WTC11 (cell line): ENCODE measurements at regions not wholly inside any gene's neighbourhood (a gene's known extent, or its start where the extent isn't known, plus 50 kb on each side); places are given as distances from the start of the nearest gene placed in this dataset.

Experiments used
- ATAC-seq: fragments of 200-7000 bp; cut with Tn5 transposase; 2 replicates; pipeline ENCODE4 v1.10.0; 2021; ENCODE audit warnings: mild to moderate bottlenecking, moderate library complexity
- CTCF ChIA-PET: fragments of 300-600 bp; sonication (Branson Sonifier 250); formaldehyde crosslinking; loops from one replicate; lab custom pipeline; 2021; ENCODE audit warnings: antibody characterized with exemption; lab: Charles Lee
- POLR2A ChIA-PET: fragments of 350-600 bp; sonication (Branson Sonifier 250); formaldehyde crosslinking; loops from one replicate; lab custom pipeline; 2021; ENCODE audit warnings: antibody characterized with exemption; lab: Charles Lee
- DNase-seq: peaks from one replicate; pipeline ENCODE4 v3.0.0; 2021; ENCODE audit warnings: low spot score
- H3K27ac Mint-ChIP-seq: 2 replicates; pipeline ENCODE4 v1.8.0; 2021; ENCODE audit warnings: mixed read lengths
- H3K27me3 Mint-ChIP-seq: 2 replicates; pipeline ENCODE4 v1.8.0; 2021; ENCODE audit warnings: low read depth, mild to moderate bottlenecking, moderate library complexity, mixed read lengths
- H3K36me3 Mint-ChIP-seq: 2 replicates; pipeline ENCODE4 v1.8.0; 2021; ENCODE audit warnings: mixed read lengths
- H3K4me1 Mint-ChIP-seq: 2 replicates; pipeline ENCODE4 v1.8.0; 2022; ENCODE audit warnings: mixed read lengths
- H3K4me3 Mint-ChIP-seq: 2 replicates; pipeline ENCODE4 v1.8.0; 2021; ENCODE audit warnings: mild to moderate bottlenecking, moderate library complexity, mixed read lengths
- H3K9me3 Mint-ChIP-seq: 2 replicates; pipeline ENCODE4 v1.8.0; 2021; ENCODE audit warnings: mixed read lengths
- ATF1 ChIP-seq: sonication (generic); formaldehyde crosslinking; IDR thresholded peaks from 2 replicates; pipeline ENCODE4 v1.8.1; 2023; ENCODE audit warnings: mild to moderate bottlenecking, moderate library complexity, missing genetic modification reagents
- CBFB ChIP-seq: sonication (generic); formaldehyde crosslinking; IDR thresholded peaks from 2 replicates; pipeline ENCODE4 v1.8.1; 2022; ENCODE audit warnings: mild to moderate bottlenecking, low read depth, missing genetic modification reagents
- EMX1 ChIP-seq: fragments of 250-450 bp; sonication (Bioruptor Pico); IDR thresholded peaks from 2 replicates; pipeline ENCODE4 v1.8.0; 2021; ENCODE audit warnings: mild to moderate bottlenecking
- ETV6 ChIP-seq: sonication (generic); formaldehyde crosslinking; IDR thresholded peaks from 2 replicates; pipeline ENCODE4 v1.8.1; 2022; ENCODE audit warnings: mild to moderate bottlenecking, missing genetic modification reagents
- FOXP1 ChIP-seq: sonication (generic); formaldehyde crosslinking; IDR thresholded peaks from 2 replicates; pipeline ENCODE4 v1.8.0; 2022; ENCODE audit warnings: missing genetic modification reagents, mild to moderate bottlenecking, moderate library complexity, borderline replicate concordance
- GRHL2 ChIP-seq: fragments of 250-450 bp; sonication (Bioruptor Pico); IDR thresholded peaks from 2 replicates; pipeline ENCODE4 v1.8.0; 2022; ENCODE audit warnings: mild to moderate bottlenecking, moderate library complexity; ENCODE audit not compliant: insufficient replicate concordance, severe bottlenecking
- IRF2 ChIP-seq: sonication (generic); formaldehyde crosslinking; IDR thresholded peaks from 2 replicates; pipeline ENCODE4 v1.8.0; 2022; ENCODE audit warnings: low read depth, missing genetic modification reagents, borderline replicate concordance
- NR3C1 ChIP-seq: sonication (generic); formaldehyde crosslinking; conservative IDR thresholded peaks from 2 replicates; pipeline ENCODE4 v1.8.1; 2023; ENCODE audit warnings: low read depth, mild to moderate bottlenecking, missing genetic modification reagents
- OVOL2 ChIP-seq: fragments of 250-450 bp; sonication (Bioruptor Pico); IDR thresholded peaks from 2 replicates; pipeline ENCODE4 v1.9.0; 2021; ENCODE audit warnings: mild to moderate bottlenecking, borderline replicate concordance
- PRRX2 ChIP-seq: fragments of 250-450 bp; sonication (Bioruptor Pico); IDR thresholded peaks from 2 replicates; pipeline ENCODE4 v1.8.0; 2021; ENCODE audit warnings: mild to moderate bottlenecking
- ZNF671 ChIP-seq: fragments of 250-450 bp; sonication (Bioruptor Pico); IDR thresholded peaks from 2 replicates; pipeline ENCODE4 v1.8.0; 2021; ENCODE audit warnings: mild to moderate bottlenecking
- TF ChIP-seq, protein P1 (sequence below): sonication (generic); formaldehyde crosslinking; IDR thresholded peaks from 2 replicates; pipeline ENCODE4 v1.8.0; 2023; ENCODE audit warnings: missing genetic modification reagents
- TF ChIP-seq, protein P2 (sequence below): sonication (generic); formaldehyde crosslinking; IDR thresholded peaks from 2 replicates; pipeline ENCODE4 v1.8.1; 2023; ENCODE audit warnings: mild to moderate bottlenecking, moderate library complexity, missing genetic modification reagents
- TF ChIP-seq, protein P3 (sequence below): sonication (generic); formaldehyde crosslinking; IDR thresholded peaks from 2 replicates; pipeline ENCODE4 v1.8.1; 2023; ENCODE audit warnings: mild to moderate bottlenecking, missing genetic modification reagents
- TF ChIP-seq, protein P4 (sequence below): sonication (generic); formaldehyde crosslinking; IDR thresholded peaks from 2 replicates; pipeline ENCODE4 v1.8.0; 2022; ENCODE audit warnings: missing genetic modification reagents
- TF ChIP-seq, protein P5 (sequence below): sonication (generic); formaldehyde crosslinking; conservative IDR thresholded peaks from 2 replicates; pipeline ENCODE4 v1.8.1; 2022; ENCODE audit warnings: mild to moderate bottlenecking, missing genetic modification reagents
- TF ChIP-seq, protein P6 (sequence below): sonication (generic); formaldehyde crosslinking; IDR thresholded peaks from 2 replicates; pipeline ENCODE4 v1.8.0; 2022; ENCODE audit warnings: mild to moderate bottlenecking, missing genetic modification reagents
- TF ChIP-seq, protein P7 (sequence below): sonication (generic); formaldehyde crosslinking; IDR thresholded peaks from 2 replicates; pipeline ENCODE4 v1.8.1; 2022; ENCODE audit warnings: mild to moderate bottlenecking, missing genetic modification reagents, moderate library complexity, borderline replicate concordance
- TF ChIP-seq, protein P8 (sequence below): sonication (generic); formaldehyde crosslinking; conservative IDR thresholded peaks from 2 replicates; pipeline ENCODE4 v1.8.1; 2023; ENCODE audit warnings: mild to moderate bottlenecking, low read depth, missing genetic modification reagents, moderate library complexity
- TF ChIP-seq, protein P9 (sequence below): sonication (generic); formaldehyde crosslinking; IDR thresholded peaks from 2 replicates; pipeline ENCODE4 v1.8.1; 2023; ENCODE audit warnings: mild to moderate bottlenecking, missing genetic modification reagents

DNA sequence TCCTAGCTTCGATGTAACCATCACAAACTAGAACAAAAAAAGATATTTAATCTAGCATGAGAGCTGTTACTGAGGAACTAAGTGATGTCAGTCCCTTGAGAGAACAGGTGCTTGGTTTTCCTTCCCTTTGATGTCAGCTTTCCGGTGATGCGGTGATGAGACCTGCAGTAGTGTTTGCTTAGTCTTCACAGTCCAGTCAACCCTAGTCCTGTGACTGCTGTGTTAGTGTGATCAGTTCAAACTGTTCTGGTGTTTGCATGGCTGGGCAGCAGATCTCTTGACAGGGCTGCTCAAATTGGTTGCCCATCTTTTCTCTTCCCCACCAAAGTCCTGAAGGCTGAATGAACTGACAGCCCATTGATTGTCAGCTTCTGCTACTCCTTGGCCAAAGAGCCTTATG lies 608.6 kb upstream of the DAB2 start:
- Mint-ChIP-seq H3K36me3 (no peaks in the 10 kb centered on the region), H3K27ac (no peak overlapping the region), H3K4me1 (peaks cover 4% of the 10 kb centered on the region; the same call in 1 of the 2 replicates), H3K4me3 (no peak overlapping the region), H3K9me3 (no peaks in the 10 kb centered on the region), H3K27me3 (no peaks in the 10 kb centered on the region)
- CTCF ChIA-PET, result no interaction called here
- TF ChIP-seq NR3C1 (CRISPR knock-in tag), result no peak
- TF ChIP-seq ATF1 (CRISPR knock-in tag), result no peak
- TF ChIP-seq FOXP1 (CRISPR knock-in tag), result no peak
- TF ChIP-seq IRF2 (CRISPR knock-in tag), result no peak
- no peak for TF ChIP-seq ETV6 (CRISPR knock-in tag)
- no peak for TF ChIP-seq CBFB (CRISPR knock-in tag)
- TF ChIP-seq GRHL2 (CRISPR knock-in tag), result no peak
- TF ChIP-seq, protein P1, sequence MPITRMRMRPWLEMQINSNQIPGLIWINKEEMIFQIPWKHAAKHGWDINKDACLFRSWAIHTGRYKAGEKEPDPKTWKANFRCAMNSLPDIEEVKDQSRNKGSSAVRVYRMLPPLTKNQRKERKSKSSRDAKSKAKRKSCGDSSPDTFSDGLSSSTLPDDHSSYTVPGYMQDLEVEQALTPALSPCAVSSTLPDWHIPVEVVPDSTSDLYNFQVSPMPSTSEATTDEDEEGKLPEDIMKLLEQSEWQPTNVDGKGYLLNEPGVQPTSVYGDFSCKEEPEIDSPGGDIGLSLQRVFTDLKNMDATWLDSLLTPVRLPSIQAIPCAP, result no peak
- TF ChIP-seq PRRX2 (CRISPR knock-in tag), result no peak
- TF ChIP-seq, protein P2, sequence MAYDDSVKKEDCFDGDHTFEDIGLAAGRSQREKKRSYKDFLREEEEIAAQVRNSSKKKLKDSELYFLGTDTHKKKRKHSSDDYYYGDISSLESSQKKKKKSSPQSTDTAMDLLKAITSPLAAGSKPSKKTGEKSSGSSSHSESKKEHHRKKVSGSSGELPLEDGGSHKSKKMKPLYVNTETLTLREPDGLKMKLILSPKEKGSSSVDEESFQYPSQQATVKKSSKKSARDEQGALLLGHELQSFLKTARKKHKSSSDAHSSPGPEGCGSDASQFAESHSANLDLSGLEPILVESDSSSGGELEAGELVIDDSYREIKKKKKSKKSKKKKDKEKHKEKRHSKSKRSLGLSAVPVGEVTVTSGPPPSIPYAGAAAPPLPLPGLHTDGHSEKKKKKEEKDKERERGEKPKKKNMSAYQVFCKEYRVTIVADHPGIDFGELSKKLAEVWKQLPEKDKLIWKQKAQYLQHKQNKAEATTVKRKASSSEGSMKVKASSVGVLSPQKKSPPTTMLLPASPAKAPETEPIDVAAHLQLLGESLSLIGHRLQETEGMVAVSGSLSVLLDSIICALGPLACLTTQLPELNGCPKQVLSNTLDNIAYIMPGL, result no peak
- TF ChIP-seq, protein P3, sequence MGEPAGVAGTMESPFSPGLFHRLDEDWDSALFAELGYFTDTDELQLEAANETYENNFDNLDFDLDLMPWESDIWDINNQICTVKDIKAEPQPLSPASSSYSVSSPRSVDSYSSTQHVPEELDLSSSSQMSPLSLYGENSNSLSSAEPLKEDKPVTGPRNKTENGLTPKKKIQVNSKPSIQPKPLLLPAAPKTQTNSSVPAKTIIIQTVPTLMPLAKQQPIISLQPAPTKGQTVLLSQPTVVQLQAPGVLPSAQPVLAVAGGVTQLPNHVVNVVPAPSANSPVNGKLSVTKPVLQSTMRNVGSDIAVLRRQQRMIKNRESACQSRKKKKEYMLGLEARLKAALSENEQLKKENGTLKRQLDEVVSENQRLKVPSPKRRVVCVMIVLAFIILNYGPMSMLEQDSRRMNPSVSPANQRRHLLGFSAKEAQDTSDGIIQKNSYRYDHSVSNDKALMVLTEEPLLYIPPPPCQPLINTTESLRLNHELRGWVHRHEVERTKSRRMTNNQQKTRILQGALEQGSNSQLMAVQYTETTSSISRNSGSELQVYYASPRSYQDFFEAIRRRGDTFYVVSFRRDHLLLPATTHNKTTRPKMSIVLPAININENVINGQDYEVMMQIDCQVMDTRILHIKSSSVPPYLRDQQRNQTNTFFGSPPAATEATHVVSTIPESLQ (CRISPR knock-in tag), result no peak
- TF ChIP-seq, protein P4, sequence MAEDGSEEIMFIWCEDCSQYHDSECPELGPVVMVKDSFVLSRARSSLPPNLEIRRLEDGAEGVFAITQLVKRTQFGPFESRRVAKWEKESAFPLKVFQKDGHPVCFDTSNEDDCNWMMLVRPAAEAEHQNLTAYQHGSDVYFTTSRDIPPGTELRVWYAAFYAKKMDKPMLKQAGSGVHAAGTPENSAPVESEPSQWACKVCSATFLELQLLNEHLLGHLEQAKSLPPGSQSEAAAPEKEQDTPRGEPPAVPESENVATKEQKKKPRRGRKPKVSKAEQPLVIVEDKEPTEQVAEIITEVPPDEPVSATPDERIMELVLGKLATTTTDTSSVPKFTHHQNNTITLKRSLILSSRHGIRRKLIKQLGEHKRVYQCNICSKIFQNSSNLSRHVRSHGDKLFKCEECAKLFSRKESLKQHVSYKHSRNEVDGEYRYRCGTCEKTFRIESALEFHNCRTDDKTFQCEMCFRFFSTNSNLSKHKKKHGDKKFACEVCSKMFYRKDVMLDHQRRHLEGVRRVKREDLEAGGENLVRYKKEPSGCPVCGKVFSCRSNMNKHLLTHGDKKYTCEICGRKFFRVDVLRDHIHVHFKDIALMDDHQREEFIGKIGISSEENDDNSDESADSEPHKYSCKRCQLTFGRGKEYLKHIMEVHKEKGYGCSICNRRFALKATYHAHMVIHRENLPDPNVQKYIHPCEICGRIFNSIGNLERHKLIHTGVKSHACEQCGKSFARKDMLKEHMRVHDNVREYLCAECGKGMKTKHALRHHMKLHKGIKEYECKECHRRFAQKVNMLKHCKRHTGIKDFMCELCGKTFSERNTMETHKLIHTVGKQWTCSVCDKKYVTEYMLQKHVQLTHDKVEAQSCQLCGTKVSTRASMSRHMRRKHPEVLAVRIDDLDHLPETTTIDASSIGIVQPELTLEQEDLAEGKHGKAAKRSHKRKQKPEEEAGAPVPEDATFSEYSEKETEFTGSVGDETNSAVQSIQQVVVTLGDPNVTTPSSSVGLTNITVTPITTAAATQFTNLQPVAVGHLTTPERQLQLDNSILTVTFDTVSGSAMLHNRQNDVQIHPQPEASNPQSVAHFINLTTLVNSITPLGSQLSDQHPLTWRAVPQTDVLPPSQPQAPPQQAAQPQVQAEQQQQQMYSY (CRISPR knock-in tag), result no peak
- TF ChIP-seq, protein P5, sequence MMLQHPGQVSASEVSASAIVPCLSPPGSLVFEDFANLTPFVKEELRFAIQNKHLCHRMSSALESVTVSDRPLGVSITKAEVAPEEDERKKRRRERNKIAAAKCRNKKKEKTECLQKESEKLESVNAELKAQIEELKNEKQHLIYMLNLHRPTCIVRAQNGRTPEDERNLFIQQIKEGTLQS (CRISPR knock-in tag), result no peak
- TF ChIP-seq, protein P6, sequence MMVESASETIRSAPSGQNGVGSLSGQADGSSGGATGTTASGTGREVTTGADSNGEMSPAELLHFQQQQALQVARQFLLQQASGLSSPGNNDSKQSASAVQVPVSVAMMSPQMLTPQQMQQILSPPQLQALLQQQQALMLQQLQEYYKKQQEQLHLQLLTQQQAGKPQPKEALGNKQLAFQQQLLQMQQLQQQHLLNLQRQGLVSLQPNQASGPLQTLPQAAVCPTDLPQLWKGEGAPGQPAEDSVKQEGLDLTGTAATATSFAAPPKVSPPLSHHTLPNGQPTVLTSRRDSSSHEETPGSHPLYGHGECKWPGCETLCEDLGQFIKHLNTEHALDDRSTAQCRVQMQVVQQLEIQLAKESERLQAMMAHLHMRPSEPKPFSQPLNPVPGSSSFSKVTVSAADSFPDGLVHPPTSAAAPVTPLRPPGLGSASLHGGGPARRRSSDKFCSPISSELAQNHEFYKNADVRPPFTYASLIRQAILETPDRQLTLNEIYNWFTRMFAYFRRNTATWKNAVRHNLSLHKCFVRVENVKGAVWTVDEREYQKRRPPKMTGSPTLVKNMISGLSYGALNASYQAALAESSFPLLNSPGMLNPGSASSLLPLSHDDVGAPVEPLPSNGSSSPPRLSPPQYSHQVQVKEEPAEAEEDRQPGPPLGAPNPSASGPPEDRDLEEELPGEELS (CRISPR knock-in tag), result no peak
- no peak for TF ChIP-seq ZNF671
- no peak for ATAC-seq
- no peak for DNase-seq
- POLR2A ChIA-PET, result no interaction called here

DNA sequence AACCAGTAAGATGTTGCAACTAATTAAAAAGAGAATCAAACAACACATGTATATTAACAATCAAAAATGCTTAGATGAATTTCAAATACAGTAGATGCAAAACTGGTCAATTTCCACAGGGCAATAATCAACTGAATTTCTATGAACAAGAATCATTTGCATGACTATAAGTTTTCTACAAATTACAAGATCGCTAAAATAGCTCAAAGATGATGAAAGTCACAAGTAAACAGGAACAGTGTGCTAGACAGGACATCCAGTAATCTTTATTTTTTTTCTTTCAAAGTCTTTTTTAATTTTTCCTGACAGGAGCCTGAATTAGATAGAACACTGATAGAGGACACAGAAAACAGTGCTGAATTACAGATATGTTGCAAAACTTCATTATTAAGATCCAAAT lies 608.2 kb upstream of the DAB2 start:
- POLR2A ChIA-PET, result no interaction called here
- Mint-ChIP-seq H3K27me3 (no peaks in the 10 kb centered on the region), H3K9me3 (no peaks in the 10 kb centered on the region)
- TF ChIP-seq, protein P7, sequence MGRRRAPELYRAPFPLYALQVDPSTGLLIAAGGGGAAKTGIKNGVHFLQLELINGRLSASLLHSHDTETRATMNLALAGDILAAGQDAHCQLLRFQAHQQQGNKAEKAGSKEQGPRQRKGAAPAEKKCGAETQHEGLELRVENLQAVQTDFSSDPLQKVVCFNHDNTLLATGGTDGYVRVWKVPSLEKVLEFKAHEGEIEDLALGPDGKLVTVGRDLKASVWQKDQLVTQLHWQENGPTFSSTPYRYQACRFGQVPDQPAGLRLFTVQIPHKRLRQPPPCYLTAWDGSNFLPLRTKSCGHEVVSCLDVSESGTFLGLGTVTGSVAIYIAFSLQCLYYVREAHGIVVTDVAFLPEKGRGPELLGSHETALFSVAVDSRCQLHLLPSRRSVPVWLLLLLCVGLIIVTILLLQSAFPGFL, result no peak
- TF ChIP-seq OVOL2 (CRISPR knock-in tag), result no peak
- TF ChIP-seq, protein P8, sequence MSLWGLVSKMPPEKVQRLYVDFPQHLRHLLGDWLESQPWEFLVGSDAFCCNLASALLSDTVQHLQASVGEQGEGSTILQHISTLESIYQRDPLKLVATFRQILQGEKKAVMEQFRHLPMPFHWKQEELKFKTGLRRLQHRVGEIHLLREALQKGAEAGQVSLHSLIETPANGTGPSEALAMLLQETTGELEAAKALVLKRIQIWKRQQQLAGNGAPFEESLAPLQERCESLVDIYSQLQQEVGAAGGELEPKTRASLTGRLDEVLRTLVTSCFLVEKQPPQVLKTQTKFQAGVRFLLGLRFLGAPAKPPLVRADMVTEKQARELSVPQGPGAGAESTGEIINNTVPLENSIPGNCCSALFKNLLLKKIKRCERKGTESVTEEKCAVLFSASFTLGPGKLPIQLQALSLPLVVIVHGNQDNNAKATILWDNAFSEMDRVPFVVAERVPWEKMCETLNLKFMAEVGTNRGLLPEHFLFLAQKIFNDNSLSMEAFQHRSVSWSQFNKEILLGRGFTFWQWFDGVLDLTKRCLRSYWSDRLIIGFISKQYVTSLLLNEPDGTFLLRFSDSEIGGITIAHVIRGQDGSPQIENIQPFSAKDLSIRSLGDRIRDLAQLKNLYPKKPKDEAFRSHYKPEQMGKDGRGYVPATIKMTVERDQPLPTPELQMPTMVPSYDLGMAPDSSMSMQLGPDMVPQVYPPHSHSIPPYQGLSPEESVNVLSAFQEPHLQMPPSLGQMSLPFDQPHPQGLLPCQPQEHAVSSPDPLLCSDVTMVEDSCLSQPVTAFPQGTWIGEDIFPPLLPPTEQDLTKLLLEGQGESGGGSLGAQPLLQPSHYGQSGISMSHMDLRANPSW (CRISPR knock-in tag), result no peak
- TF ChIP-seq EMX1 (CRISPR knock-in tag), result no peak
- TF ChIP-seq, protein P9, sequence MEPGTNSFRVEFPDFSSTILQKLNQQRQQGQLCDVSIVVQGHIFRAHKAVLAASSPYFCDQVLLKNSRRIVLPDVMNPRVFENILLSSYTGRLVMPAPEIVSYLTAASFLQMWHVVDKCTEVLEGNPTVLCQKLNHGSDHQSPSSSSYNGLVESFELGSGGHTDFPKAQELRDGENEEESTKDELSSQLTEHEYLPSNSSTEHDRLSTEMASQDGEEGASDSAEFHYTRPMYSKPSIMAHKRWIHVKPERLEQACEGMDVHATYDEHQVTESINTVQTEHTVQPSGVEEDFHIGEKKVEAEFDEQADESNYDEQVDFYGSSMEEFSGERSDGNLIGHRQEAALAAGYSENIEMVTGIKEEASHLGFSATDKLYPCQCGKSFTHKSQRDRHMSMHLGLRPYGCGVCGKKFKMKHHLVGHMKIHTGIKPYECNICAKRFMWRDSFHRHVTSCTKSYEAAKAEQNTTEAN (CRISPR knock-in tag), result no peak
- TF ChIP-seq, all 79 proteins: peak for 0
- no peak overlapping the region for H3K27ac Mint-ChIP-seq
- peaks cover 4% of the 10 kb centered on the region; the same call in 1 of the 2 replicates for H3K4me1 Mint-ChIP-seq
- no peak overlapping the region for H3K4me3 Mint-ChIP-seq
- CTCF ChIA-PET, result no interaction called here
- DNase-seq (no peak), ATAC-seq (no peak)
- no peaks in the 10 kb centered on the region for H3K36me3 Mint-ChIP-seq
